ENCODE measurements at regions not wholly inside any gene's neighbourhood (a gene's known extent, or its start where the extent isn't known, plus 50 kb on each side); places are given as distances from the start of the nearest gene placed in this dataset.

- TF ChIP-seq, protein P1, sequence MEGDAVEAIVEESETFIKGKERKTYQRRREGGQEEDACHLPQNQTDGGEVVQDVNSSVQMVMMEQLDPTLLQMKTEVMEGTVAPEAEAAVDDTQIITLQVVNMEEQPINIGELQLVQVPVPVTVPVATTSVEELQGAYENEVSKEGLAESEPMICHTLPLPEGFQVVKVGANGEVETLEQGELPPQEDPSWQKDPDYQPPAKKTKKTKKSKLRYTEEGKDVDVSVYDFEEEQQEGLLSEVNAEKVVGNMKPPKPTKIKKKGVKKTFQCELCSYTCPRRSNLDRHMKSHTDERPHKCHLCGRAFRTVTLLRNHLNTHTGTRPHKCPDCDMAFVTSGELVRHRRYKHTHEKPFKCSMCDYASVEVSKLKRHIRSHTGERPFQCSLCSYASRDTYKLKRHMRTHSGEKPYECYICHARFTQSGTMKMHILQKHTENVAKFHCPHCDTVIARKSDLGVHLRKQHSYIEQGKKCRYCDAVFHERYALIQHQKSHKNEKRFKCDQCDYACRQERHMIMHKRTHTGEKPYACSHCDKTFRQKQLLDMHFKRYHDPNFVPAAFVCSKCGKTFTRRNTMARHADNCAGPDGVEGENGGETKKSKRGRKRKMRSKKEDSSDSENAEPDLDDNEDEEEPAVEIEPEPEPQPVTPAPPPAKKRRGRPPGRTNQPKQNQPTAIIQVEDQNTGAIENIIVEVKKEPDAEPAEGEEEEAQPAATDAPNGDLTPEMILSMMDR (conservative IDR thresholded peaks at IDR 0.05) = no peak
- no peak for TF ChIP-seq EZH2 (IDR thresholded peaks at IDR 0.05; ENCODE audit: low read depth)
Observed at GRCh38 chr1:147466543-147466942, 74.8 kb upstream of the BCL9 start.

All from PC-9 (cell line).